HCT116 (cell line): ENCODE measurements at regions not wholly inside any gene's neighbourhood (a gene's known extent, or its start where the extent isn't known, plus 50 kb on each side); places are given as distances from the start of the nearest gene placed in this dataset.

ENCODE experiments used
- ATAC-seq: fragments of 200-7000 bp; cut with Tn5 transposase; 2 replicates; pipeline ENCODE4 v1.9.1; 2020; ENCODE audit warnings: mild to moderate bottlenecking, moderate library complexity
- BruUV-seq: library from RNA; stranded (reverse); fragments of 400-500 nt; replicated peaks from 2 replicates; lab custom pipeline; 2021; lab: Mats Ljungman, UMichigan
- CTCF ChIA-PET: fragments of 300-600 bp; sonication (Branson Sonifier 250); formaldehyde crosslinking; loops from one replicate; lab custom pipeline; 2021; ENCODE audit warnings: antibody characterized with exemption; lab: Charles Lee
- POLR2A ChIA-PET: fragments of 300-600, 350-600 bp; sonication (Branson Sonifier 250); formaldehyde crosslinking; loops from one replicate; lab custom pipeline; 2021; ENCODE audit warnings: antibody characterized with exemption; lab: Charles Lee
- RAD21 ChIA-PET, 2 experiments: fragments of 300-600 bp; sonication (Branson Sonifier 250); formaldehyde crosslinking; loops; one replicate each; lab custom pipeline; 2023; ENCODE audit warnings: low total read pairs in 2 of 2; ENCODE audit not compliant: uncharacterized antibody in 2 of 2, unreplicated experiment in 2 of 2, low non-redundant PET in 1 of 2; lab: Charles Lee
- DNase-seq: peaks from one replicate; pipeline ENCODE4 v3.0.0-alpha.2; 2010; ENCODE audit warnings: low read depth, low spot score
- H2AFZ ChIP-seq: fragments of 200-600 bp; shearing (Covaris generic), sonication (generic); 2 replicates; pipeline ENCODE4 v1.6.1; 2017; ENCODE audit warnings: low read depth, mixed run types, mixed read lengths, antibody characterized with exemption, low read length; ENCODE audit not compliant: poor library complexity, severe bottlenecking
- H3K27ac ChIP-seq: 2 replicates; pipeline ENCODE4 v1.5.1; 2012; ENCODE audit warnings: low read depth, low read length
- H3K27me3 ChIP-seq: fragments of 200-600 bp; sonication (generic); 2 replicates; pipeline ENCODE4 v1.6.1; 2016; ENCODE audit warnings: mixed run types, low read length, mixed read lengths; ENCODE audit not compliant: insufficient read depth
- H3K36me3 ChIP-seq, 2 experiments: fragments of 200-500 bp in 1 of 2; fragments of 200-600 bp in 1 of 2; sonication (Bioruptor generic) in 1 of 2; sonication (generic) in 1 of 2; 2 replicates each; pipeline versions ENCODE4 v1.5.1 to v1.6.1; 2014 to 2016; ENCODE audit warnings: low read length in 2 of 2, inconsistent platforms in 1 of 2, mixed read lengths in 1 of 2, mixed run types in 1 of 2; ENCODE audit not compliant: insufficient read depth in 2 of 2, control insufficient read depth in 1 of 2
- H3K4me1 ChIP-seq, 2 experiments: fragments of 200-600 bp in 1 of 2; sonication (generic) in 1 of 2; 2 replicates each; pipeline versions ENCODE4 v1.5.1 to v1.6.1; 2012 to 2017; ENCODE audit warnings: low read length in 2 of 2, inconsistent platforms in 1 of 2, mild to moderate bottlenecking in 1 of 2, mixed read lengths in 1 of 2, mixed run types in 1 of 2, moderate library complexity in 1 of 2; ENCODE audit not compliant: insufficient read depth in 2 of 2, control insufficient read depth in 1 of 2
- H3K4me2 ChIP-seq: fragments of 200-600 bp; sonication (generic); 2 replicates; pipeline ENCODE4 v1.6.1; 2017; ENCODE audit warnings: mixed run types, low read length, mixed read lengths
- H3K4me3 ChIP-seq, 2 experiments: fragments of 200-600 bp in 1 of 2; sonication (generic) in 1 of 2; replicated peaks in 1 of 2; 2 replicates each; pipeline ENCODE4 v1.5.1; 2011 to 2016; ENCODE audit warnings: low read length in 2 of 2, control low read depth in 1 of 2, low read depth in 1 of 2, mild to moderate bottlenecking in 1 of 2, mixed read lengths in 1 of 2, mixed run types in 1 of 2
- H3K79me2 ChIP-seq: fragments of 200-600 bp; sonication (generic); 2 replicates; pipeline ENCODE4 v1.6.1; 2017; ENCODE audit warnings: mild to moderate bottlenecking, mixed run types, low read length, moderate library complexity, mixed read lengths; ENCODE audit not compliant: insufficient read depth
- H3K9ac ChIP-seq: fragments of 200-600 bp; sonication (generic); 2 replicates; pipeline ENCODE4 v1.6.1; 2016; ENCODE audit warnings: low read length, mixed read lengths
- H3K9me2 ChIP-seq: fragments of 200-600 bp; sonication (generic), shearing (Covaris generic); 2 replicates; pipeline ENCODE4 v1.6.1; 2017; ENCODE audit warnings: mixed run types, mild to moderate bottlenecking, moderate library complexity; ENCODE audit not compliant: insufficient read depth
- H3K9me3 ChIP-seq, 2 experiments: fragments of 200-500 bp in 1 of 2; fragments of 200-600 bp in 1 of 2; sonication (Bioruptor generic) in 1 of 2; sonication (generic) in 1 of 2; 2 replicates each; pipeline ENCODE4 v1.6.1; 2014 to 2017; ENCODE audit warnings: low read length in 2 of 2, mixed read lengths in 2 of 2, inconsistent platforms in 1 of 2, low read depth in 1 of 2, mild to moderate bottlenecking in 1 of 2, mixed run types in 1 of 2, moderate library complexity in 1 of 2; ENCODE audit not compliant: control insufficient read depth in 1 of 2, insufficient read depth in 1 of 2
- H4K20me1 ChIP-seq: fragments of 200-600 bp; sonication (generic), shearing (Covaris generic); 2 replicates; pipeline ENCODE4 v1.6.1; 2017; ENCODE audit warnings: mixed run types, mild to moderate bottlenecking, moderate library complexity; ENCODE audit not compliant: insufficient read depth
- CBX3 ChIP-seq: IDR thresholded peaks from 2 replicates; pipeline ENCODE4 v1.6.1; 2012; ENCODE audit warnings: low read depth
- CEBPB ChIP-seq: IDR thresholded peaks from 2 replicates; pipeline ENCODE4 v1.6.1; 2012; ENCODE audit warnings: low read depth
- CTCF ChIP-seq, 3 experiments: fragments of 200-600 bp in 1 of 3; sonication (generic) in 1 of 3; IDR thresholded peaks in 2 of 3; conservative IDR thresholded peaks in 1 of 3; 2 replicates each; pipeline ENCODE4 v1.5.1; 2012 to 2017; ENCODE audit warnings: low read depth in 2 of 3, low read length in 2 of 3, antibody characterized with exemption in 1 of 3, borderline replicate concordance in 1 of 3, control low read depth in 1 of 3, mild to moderate bottlenecking in 1 of 3, mixed read lengths in 1 of 3, mixed run types in 1 of 3, moderate library complexity in 1 of 3; ENCODE audit not compliant: insufficient read depth in 1 of 3
- EGR1 ChIP-seq: IDR thresholded peaks from 2 replicates; pipeline ENCODE4 v1.6.1; 2012; ENCODE audit warnings: low read depth
- EZH2phosphoT487 ChIP-seq: fragments of 200-600 bp; IDR thresholded peaks from 2 replicates; pipeline ENCODE4 v1.6.1; 2018; ENCODE audit warnings: antibody characterized with exemption, borderline replicate concordance
- POLR2A ChIP-seq: IDR thresholded peaks from 2 replicates; pipeline ENCODE4 v1.7.0; 2011; ENCODE audit warnings: borderline replicate concordance; ENCODE audit not compliant: insufficient read depth, insufficient read length; ENCODE audit errors: extremely low read depth
- POLR2AphosphoS5 ChIP-seq: IDR thresholded peaks from 2 replicates; pipeline ENCODE4 v1.6.1; 2011; ENCODE audit warnings: mild to moderate bottlenecking, low read depth, low read length, moderate library complexity
- RAD21 ChIP-seq: IDR thresholded peaks from 2 replicates; pipeline ENCODE4 v1.6.1; 2012; ENCODE audit warnings: low read depth, mild to moderate bottlenecking
- SIN3A ChIP-seq: IDR thresholded peaks from 2 replicates; pipeline ENCODE4 v1.6.1; 2012; ENCODE audit warnings: low read depth
- TCF7L2 ChIP-seq: IDR thresholded peaks from 2 replicates; pipeline ENCODE4 v1.7.0; 2011; ENCODE audit warnings: borderline replicate concordance, inconsistent platforms; ENCODE audit not compliant: insufficient read depth, insufficient read length; ENCODE audit errors: extremely low read depth
- ZNF274 ChIP-seq: fragments of 200-500 bp; sonication (Bioruptor generic); IDR thresholded peaks from 2 replicates; pipeline ENCODE4 v1.6.1; 2014; ENCODE audit warnings: mild to moderate bottlenecking, low read depth, low read length, inconsistent platforms
- intact Hi-C: fragments of 100-400 bp; cut with micrococcal nuclease; formaldehyde crosslinking; loops from 2 replicates; pipeline ENCODE4 v1.10.0; 2022

DNA sequence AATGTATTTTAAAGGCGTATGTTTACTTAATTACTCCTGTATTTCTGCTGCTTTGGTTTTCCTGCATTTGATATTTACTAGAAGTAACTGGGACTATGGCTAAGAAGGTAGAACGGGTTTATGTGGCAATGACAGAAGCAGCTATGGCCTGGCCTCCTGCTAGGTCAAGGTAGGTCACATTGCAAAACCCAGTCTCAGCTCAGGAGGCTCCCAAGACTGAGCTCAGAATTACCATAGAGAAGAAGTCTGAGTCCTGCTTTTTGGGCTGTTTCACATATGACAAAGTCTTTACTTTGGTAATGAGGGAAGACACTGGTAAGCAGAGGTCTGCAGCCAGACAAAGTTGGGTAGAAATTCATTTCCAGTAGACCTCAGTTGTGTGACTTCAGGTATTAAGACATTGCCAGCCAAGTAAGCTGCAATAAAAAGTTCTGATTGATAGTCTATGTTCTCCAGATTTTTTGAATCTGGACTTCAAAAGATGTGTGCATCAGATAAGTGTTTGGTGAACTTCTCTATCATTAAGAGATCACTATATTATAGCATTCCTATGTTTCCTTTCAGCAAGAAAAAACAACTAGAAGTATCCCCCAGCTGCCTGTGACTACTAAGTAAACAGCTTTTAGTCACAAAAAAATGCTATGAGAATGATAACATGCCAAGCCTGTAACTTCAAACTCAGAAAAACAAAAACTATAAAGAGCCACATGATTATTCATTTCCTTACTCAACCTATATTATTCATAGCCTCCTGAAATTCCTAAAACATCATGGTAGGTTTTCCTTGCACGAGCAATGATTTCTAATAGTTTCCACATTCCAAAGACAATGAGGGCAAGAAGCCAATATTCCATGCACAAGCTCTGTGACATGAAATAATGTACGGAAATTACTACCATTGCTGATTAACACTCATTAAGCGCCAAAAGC is 312.3 kb downstream of the HAO1 start:
- no peaks in the 10 kb centered on the region for H3K27me3 ChIP-seq
- ChIA-PET POLR2A (no interaction called here), RAD21 (no interaction called here), CTCF (no interaction called here)
- DNase-seq (no peak), ATAC-seq (no peak)
- no peaks in the 10 kb centered on the region for H3K9me2 ChIP-seq
- no peak overlapping the region for H3K4me2 ChIP-seq
- no peak overlapping the region for H3K27ac ChIP-seq
- H3K9me3 ChIP-seq: peaks cover 3 to 8% of the 10 kb centered on the region in 2 experiments; a peak in 2 of 4 replicates
- BruUV-seq: no TSS peak
- no peaks in the 10 kb centered on the region for H3K4me1 ChIP-seq
- H3K4me3 ChIP-seq: no peak overlapping the region
- intact Hi-C loops: no loop called here
- no peaks in the 10 kb centered on the region for H3K36me3 ChIP-seq
- no peak overlapping the region for H3K9ac ChIP-seq
- no peak for TF ChIP-seq POLR2AphosphoS5
- TF ChIP-seq CTCF (IDR thresholded peaks at IDR 0.05 in 2 of 3, conservative IDR thresholded peaks at IDR 0.05 in 1 of 3; ENCODE audit: borderline replicate concordance in 1 of 3, insufficient read depth in 1 of 3, low read depth in 2 of 3, low read length in 2 of 3): no peak
- TF ChIP-seq TCF7L2: no peak
- TF ChIP-seq CEBPB: no peak
- TF ChIP-seq ZNF274: no peak
- no peak for TF ChIP-seq SIN3A
- no peak for TF ChIP-seq POLR2A
- TF ChIP-seq CBX3: no peak
- no peak for TF ChIP-seq EGR1
- TF ChIP-seq RAD21: no peak
- no peak for TF ChIP-seq EZH2phosphoT487
- H3K79me2 ChIP-seq: no peaks in the 10 kb centered on the region
- H4K20me1 ChIP-seq: no peaks in the 10 kb centered on the region
- H2AFZ ChIP-seq: no peak overlapping the region
